Islet precursor cell (in vitro differentiated cells): ENCODE measurements at regions not wholly inside any gene's neighbourhood (a gene's known extent, or its start where the extent isn't known, plus 50 kb on each side); places are given as distances from the start of the nearest gene placed in this dataset.

ENCODE experiments used
- DNase-seq: peaks from one replicate; pipeline ENCODE4 v3.0.0-alpha.2; 2018

DNA sequence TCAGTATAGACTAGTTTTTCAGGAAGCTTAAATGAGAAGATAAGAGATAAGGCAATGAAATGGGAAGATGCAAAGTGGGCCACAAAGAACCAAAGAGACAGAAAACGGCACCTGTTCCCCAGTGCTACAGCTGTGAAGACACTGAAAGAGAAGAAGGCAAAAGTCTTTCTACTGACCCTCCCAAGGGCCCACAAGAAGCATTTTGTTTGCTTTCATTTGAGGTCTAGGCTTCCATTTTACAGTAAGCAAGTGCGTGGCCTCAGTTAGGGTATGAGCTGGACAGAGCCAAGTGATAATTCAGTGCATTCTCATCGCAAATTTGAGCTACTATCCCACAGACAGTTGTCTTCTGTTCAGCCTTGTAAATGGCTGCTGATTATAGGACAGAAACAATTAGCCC lies 53.4 kb upstream of the STK17B start:
- DNase-seq = no peak

DNA sequence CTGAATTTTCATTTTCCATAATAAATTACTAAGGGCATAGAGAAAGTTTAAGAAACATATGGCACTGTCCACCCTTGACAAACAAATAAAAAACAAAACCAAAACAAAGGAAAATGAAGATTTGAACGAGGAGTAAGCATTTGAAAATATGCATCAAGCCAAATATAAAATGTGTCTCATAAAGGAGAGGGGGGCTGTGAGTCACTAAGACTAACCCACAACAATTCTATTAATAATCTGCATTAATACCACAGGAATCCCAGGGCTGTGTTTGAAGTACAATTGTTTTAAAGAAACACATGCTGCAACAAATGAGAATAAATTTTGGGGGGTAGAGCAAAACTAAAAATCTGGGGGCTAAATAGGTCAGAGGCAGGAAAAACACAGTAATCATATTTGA lies 53.8 kb upstream of the STK17B start:
- no peak for DNase-seq

DNA sequence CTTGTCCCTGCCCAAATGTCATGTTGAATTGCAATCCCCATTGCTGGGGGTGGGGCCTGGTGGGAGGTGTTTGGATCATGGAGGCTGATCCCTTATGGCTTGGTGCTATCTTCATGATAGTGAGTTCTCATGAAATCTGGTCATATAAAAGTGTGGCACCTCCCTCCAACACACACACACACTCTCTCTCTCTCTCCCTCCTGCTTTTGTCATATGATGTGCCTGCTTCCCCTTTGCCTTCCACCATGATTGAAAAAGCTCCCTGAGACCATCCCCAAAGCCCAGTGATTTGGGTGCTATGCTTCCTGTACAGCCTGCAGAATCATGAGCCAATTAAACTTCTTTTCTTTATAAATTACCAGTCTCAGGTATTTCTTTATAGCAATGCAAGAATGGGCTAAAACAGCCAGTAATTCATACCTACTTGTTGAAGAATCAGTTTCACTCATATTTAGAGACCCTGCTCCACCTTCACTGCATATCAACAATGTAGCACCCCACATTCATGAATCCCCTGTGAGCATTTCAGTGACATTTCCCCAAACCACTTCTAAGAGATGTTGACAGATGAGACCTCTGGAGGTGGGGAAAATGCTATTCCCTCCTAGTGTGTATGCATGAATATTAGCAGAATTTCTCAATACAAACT lies 54.8 kb upstream of the STK17B start:
- DNase-seq = no peak

DNA sequence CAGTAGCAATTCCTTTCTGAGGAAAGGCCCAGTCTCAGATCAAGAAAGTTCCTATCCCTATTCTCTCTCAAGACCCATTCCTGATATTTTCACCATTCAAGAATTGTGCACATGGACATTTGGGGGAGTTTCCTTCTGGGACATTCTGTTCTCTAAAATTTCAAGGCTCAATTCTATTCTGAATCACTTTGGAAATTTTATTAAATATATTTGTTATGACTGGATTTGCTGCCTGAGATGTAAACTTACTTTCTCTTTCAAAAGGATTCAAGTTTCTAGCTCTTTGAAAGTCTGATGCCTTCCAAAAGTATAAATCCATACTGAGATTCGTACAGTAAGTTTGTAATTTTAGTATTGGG lies 55.3 kb upstream of the STK17B start:
- no peak for DNase-seq

DNA sequence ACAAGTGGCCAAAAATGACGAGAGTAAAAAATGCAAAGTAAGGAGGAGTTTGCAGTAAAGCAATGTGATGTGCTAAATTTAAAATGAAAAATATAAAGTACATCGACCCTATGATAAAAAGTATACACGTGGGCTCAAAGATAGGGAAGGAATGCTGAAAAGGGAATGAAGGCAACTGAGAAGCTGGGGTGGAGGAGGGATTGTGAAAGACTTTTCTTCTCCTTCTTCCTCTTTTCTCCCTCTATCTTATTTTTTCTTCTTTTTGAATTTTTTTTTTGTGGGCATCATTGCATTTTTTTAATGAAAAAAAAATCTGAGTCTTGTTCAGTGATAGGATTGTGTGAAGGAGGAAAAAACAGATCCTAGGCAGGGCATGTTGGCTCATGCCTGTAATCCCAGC lies 57.6 kb upstream of the STK17B start:
- DNase-seq = no peak

DNA sequence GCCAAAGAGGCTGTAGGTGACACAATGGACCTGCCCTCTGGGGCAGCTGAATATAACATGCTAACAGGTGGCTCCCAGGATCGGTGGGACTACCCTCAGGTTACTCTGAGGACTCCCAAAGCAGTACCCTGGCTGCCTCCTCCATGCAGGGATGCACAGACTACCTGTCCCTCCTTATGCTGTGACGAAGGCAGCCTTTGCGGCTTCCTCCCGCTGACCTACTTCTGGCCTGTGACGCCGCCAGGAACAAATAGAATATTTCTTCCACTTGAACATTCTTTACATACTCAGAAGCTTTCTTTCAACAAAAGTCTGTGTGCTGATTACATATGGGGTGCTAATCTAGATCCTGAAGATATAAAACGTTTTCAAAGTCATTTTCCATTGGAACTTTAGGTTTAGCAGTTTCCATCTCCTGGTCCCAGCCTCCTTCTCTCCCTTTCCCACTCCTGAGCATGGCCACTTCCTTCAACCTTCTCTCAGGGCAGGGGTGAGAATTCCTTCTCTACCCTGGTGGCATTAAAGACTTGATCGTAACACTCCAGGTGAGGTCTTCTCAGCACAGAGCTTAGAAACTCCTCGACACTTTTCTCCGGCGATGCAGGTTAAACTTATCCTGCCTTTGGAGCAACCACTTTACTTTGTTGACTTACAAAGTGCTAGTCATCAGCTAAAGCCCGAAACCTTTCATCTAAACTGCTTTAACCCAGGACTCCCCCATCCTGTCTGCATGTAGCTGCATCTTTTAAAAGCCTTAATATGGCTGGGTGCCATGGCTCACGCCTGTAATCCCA lies 58.9 kb upstream of the STK17B start:
- no peak for DNase-seq

DNA sequence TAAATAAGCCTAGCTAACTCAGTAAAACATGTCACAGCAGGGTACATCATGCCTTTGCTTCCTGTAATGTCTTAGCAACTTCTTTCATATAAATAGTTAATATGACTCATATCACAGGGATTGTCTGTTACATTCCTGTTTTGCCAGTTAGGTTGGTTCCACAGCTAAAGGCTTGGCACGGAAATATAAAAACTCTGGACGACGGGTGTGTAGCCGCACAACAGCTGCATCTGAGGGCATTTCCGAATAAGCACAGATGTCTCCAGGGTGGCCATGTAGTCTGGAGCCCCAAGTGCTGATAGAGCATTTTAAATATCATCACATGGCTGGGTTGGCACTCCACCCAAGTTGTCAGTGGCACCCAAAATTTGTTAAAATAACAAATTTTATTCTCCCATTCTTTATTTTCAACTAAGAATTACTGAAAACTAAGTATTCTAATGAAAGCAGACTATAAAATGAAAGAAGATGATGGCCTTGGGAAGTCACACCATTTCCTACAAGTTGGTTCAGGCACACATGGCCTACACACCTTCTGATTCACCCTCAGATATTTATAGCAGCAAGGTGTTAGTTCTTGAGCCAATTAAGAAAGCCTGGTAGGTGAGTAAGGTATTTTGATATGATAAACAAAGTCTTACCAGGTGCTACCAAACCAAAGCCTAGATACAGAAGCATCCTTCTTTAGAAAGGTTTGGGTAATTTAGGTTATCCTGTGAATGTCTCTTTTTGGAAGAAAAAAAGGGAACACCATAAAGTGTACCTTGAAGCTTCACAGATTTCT lies 61.8 kb upstream of the STK17B start:
- DNase-seq = no peak

DNA sequence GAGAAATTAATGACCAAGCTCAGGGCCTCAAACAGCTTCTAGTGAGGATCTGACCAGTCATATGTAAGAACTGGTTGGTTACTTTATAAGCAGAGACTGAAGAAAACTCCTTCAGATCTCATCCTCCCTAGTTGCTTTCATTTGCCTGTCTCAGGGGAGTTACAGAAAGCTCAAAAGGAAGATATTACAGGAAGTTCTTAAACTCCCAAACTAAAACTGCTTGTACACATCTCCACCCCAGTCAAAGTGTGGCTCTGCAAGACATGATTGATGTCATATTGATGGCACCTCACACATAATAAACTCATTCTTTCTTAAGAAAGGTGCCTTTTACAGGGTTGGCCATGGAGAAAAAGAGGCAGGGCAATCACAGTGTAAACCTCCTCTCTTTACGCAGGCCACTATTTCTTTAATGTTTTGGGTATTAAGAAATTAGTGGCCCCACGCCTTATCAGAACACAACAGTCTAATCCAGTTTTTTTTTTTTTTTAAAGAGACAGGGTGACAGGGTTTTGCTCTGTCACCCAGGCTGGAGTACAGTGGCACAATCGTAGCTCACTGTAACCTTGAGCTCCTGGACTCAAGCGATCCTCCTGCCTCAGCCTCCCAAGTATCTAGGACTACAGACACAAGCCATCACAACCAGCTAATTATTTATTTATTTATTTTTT lies 62.6 kb upstream of the STK17B start:
- DNase-seq = no peak

DNA sequence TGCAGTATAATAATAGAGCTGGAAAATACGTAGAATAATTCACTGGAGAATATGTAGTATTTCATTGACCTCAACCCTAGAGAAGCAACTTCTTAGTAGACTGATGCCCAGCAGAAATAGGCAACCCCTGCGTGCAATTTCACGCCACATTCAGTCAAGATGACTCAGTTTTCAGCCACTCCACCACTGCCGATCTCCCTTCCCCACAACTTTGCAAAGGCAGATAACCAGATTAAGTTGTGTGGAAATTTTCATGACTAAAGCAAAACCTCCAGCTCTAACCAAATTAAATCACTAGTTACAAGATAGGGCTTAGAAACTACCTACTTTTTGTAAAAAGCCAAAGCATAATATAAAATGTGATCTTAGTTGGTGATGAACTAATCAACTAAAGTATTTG lies 63.3 kb upstream of the STK17B start:
- peak; percentile 64 for DNase-seq

DNA sequence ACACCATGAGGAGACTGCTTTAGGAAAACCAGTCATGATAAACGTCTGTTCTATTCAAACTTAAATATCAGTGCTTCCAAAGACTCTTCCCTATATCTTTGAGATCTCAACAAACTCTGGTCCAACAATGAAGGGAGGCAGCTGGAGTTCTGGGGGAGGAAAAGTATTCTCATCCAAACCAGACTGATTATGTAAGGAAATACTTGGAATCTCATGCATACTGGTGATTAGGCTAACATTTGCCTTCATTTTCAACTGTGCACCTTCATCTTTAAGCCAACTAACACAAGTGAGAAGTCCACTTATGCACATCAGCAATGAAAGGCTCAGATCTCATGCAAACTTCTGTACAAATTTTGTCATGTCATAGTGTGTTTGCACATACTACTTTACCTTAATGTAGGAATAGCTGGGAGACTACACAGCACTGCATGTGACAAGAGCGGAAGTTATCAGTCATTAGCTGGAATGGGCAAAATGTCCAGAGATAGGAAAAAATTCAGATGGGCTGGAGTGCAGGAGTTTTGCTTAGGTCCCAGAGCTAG lies 67.5 kb upstream of the STK17B start:
- no peak for DNase-seq

DNA sequence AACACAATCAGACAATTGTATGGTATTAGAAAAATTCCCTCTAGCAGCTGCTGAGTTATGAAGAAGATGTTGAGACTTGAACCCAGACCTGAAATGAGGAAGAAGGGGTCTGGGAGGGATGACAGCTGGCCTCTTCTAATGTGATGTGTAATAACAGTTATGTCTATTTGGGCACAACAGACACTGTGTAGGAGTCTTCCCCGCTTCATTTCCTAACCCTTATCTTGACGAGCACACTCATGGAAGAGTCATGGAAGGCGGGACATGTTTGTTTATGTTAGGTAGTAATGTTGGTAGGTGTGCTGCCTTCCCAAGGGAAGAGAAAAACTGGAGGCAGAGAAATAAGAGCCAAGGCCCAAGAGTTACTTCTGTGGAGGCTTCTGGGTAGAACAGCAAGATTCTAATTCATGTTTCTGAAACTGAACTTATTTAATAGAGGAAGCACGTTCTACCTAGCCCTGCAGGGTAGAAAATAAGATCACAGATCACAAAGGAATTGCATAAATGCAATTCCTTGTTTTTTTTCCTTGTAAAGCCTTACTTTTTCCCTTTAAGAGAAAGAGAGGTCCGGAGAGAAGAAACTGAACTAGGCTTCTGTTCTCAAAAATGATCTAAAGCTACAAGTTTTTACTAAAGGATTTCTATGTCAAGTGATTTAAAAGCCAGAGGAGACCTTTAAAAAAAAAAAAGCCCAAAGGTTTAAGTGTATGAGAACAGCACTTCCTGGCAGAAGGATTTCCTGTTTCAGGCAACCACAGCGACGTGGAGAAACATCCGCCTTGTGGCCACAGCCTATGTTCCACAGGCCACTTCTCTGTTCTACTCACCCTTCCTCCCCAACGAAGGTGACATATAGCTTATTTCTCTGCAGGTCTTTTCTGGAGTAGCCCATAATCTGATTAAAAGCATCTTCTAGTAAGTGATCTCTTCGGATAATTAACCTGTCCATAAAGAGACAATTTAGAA lies 68.5 kb upstream of the STK17B start:
- DNase-seq = no peak

DNA sequence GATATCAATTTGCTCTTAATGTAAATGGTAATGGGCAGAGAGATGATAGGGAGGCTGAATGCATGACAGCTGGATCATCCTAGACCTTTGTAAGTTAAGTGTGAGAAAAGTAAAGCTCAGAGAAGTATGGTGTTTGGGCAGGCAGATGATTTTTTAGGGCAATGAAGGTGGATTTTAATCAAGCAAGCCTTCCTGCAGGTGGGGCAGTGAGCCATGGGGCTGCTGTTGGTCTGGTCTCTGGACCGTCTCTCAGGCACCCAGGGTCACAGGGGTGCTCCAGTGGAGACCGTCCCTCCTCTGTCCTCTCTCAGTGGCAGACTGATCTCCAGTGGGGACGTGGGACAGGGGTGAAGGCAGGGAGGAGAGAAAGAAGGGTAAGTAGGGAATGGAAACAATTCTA lies 69.8 kb upstream of the STK17B start:
- no peak for DNase-seq

DNA sequence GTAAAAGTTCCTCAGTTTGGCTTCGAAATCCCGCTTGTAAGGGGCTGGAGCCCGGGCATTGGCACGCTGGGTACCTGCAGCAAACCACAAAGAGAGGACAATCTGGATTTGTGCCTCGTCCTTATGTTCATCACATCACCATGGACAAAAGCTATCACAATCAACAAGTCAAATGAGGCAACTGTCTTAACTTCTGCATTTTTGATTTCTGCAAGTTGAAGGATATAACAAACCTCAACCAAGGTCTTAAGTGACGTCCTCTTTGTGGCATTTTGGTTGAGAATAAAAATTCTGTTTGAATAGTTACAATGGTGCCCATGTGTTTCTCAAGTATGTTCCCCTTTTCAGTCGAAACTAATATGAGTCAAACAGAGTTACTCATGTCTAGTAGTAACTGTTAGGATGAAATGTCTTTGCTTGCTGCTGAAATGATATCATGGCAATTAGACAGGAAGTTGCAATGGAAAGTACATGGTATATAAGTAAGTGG lies 70.8 kb upstream of the STK17B start:
- no peak for DNase-seq

DNA sequence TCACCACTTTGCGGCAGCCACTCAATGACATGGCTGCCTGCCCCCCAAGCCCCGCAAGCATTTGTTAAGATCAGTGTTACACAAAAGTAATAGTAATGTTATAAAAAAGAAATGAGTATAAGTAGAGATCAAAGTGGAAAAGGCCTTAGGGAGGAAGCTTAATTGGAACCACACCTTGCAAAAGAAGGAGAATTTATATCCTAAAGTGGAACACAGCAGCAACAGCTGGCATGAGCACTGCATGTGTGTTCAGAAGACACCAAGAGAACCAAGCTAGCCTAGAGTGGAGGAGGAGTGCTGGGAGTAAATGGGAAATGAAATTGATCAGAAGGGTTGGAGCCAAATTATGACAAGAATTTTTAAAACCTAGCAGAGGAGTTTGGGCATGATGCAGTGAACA lies 73.1 kb upstream of the STK17B start:
- no peak for DNase-seq

DNA sequence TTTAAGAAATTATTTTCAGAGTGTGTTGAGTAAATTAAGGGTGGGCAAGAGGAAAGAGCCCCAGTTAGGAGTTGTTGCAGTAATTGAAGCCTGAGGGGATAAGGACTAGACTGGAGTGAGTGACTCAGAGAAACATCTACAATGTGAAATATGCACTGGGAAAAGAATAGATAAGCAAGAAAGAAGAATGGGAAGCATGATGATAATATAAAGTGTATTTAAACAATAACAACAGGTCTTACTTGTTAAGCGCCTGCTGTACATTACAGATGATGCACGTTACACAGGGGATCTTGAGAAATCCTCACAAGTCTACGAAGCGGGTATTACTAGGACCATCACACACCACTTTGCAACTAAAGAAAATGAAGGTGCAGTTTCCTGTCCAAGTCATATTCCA lies 73.6 kb upstream of the STK17B start:
- DNase-seq = no peak

DNA sequence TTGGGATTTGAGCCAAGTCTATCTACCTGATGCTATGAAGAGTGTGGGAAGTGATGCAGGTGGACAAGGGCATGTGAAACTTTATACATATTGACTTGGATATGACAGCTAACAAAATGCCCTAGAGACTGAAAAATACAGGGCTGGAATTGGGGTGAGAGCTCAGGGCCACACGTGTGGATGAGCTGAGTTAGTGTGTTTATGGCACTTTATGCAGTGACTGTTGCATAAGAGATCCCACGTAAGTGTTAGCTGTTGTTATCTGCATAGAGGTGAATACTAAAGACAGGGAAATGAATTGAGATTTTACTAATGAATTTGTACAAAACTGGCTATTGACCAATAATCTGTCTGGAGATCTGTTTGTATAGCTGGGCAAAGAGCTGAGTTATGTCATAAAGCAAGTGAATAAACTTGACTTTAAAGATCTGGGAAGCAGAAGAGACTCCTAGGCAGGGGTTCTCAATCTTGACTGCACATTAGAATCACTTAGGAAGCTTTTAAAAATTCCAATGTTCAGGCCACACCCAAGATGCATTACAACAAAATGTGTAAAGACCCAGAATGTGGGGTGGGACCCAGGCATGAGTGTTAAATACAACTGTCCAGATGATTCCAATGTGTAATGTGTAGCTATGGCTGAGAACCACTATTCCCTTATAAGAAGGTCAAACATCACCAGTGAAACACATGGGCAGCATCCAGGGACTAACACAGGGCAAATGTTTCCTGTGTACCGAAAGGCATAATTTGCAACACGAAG lies 74.2 kb upstream of the STK17B start:
- DNase-seq = no peak

DNA sequence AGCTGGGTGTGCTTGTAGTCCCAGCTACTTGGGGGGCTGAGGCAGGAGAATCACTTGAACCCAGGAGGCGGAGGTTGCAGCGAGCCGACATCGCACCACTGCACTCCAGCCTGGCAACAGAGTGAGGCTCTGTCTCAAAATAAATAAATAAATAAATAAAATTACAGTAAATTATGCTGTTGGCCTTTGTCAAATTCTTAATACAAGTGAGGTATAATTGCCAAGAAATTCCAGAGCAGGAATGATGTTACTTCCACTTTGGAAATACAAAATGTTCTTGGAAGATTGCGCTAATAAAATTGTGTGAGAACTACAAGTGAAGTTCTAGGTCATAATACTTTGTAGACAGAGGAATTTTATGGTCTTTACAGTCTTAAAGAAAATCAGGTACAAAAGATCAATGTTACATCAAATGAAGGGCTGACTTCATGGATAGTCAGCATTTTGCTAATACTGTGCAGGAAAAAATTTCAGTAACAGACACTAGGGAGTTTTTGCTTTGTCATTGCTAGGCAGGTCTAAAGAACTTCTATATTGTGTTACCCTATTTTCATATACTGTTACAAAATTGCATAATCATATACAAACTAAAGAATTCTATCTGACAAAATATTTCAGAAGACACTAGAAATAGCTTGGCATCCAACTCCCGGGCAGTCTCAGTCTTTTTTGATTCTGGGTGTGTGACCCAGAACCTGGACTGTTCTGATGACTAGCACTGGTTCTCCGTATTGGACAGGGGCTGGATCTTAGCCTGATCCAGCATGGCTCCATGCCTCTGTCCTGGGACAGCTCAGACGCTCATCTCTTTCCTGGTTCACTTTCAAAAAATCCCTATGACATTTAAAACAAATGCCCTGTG lies 76.0 kb upstream of the STK17B start:
- DNase-seq = no peak

DNA sequence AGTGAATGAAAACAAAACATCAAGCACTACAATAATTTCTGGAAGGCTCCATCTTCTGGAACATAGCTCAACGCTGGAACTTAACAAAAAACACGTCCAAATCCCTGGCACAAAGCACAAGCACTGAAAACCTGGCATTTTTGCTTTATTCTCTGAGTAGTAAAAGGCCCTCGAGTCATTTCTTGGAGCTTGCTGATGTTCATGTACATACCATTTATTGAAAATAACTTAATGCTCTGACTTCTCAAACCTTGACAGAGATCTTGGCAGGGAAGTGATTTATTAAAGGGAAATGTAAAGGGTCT lies 76.5 kb upstream of the STK17B start:
- DNase-seq = no peak

DNA sequence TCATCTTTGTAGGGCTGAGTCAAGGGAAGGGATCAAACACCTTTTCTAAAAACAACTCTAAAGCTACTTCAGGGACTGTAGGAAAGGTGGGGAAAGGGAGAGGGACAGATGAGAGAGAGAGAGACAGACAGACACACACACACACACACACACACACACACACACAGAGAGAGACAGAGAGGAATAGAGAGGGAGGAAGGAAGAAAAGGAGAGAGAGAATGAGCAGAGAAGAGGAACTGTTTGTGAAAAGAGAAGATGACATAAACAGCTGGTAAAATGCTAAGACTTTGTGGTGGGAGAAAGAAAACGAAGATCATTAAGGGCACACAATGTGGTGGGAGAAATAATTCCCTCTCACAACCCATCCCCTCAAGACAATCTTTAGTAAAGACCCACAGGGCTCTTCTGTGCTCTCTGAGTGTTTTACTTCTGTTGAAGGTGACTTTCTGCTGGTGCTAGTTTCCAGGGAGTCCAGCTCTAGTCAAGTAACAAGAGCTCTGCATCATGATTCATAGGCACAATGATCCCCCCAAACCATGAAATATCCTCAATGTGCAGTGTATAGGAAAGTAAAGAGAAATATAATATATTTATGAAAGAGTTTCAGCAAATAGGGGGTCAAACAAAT lies 77.2 kb upstream of the STK17B start:
- DNase-seq = no peak

DNA sequence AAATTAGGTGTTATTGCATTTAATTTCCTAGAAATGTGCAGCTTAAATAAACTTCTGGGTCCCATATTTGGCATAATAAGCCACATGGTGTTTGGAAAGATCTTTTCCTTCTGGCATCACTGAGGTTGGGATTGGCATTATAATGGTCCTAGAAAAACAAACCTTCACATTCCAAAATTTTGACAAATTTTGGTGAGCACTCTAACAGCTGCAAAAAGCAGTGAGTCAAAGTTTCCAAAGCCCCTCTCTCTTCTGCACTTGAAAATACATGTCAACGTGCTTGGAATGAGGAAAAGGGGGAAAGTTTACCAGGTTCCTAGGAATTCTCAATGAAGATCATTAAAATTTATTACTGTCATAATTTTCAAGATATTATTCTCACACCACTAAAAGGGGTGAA lies 77.8 kb upstream of the STK17B start:
- DNase-seq = no peak
